HUDEP-2 (cell line): ENCODE measurements at regions not wholly inside any gene's neighbourhood (a gene's known extent, or its start where the extent isn't known, plus 50 kb on each side); places are given as distances from the start of the nearest gene placed in this dataset.
A peak's percentile ranks its signal among the peaks of the same experiment; 100 is the strongest.
"Not testable (repeated sequence)": the region's sequence is repeated elsewhere in the genome, so short reads cannot be mapped to it uniquely, and the experiment has no call there.

ENCODE experiments used
- DNase-seq, 76 experiments: peaks; one replicate each; lab custom pipeline; 2025; ENCODE audit not compliant: unreplicated experiment in 76 of 76; lab: John Stamatoyannopoulos, UW

DNA sequence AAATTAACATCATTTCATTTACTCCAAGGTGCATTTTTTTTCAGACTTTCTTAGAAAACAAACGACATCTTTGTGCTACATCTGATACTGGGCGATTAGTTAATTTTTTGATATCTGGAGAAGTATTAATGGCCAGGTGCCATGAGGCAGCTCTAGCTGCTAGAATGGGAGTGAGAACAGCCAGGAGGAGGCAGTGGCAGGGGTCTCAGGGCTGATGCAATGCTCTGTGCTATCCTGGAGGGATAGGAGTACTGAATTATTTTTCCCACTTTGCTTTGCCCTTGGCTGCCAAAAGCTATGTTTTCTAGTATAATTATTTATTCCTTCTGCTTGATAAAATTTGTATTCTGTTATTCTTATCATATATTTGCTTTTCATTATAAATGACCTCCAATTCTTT is 133.6 kb upstream of the NOX3 start:
- DNase-seq: no peak

- DNase-seq: no peak
These were observed 132.2 kb upstream of the NOX3 start for GRCh38 chr6:155587817-155588216.

DNA sequence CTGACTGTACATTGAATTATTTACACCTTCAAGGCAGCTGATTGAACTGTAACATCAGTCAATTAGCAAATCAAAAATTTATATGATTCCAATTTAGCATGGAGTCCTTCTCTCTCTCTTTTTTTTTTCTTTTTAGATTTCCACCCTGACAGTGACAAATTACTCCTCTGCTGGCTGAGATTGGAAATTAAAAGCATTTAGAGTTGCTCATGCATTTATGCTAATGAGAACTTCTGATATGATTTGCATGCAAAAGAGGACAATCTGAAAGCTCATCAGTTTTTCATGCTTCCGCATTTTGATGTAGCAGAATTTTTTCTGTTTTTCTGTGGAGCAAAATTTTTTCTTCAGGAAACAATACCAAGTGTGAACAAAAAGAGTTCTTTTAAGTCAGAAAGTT is 130.5 kb upstream of the NOX3 start:
- DNase-seq: no peak

DNA sequence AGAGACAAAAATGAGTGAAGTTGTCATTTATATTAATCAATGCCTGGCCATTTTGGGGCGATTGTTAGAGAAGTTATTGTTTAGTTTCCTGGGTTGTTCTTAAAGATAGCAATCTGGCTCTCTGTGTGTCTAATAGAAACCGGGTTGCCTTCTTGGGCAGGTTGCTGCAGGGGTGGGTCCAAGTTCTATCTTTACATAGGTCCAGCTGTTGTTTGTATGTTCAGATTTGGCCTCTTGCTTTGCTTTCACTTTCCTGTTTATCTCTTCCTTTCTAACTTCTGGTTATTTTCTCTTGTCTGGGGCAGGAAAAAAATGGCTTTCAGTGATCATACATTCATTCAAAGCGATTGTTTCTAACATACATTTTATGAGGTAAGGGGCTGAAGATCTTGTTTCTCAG is 128.4 kb upstream of the NOX3 start:
- DNase-seq: no peak

DNA sequence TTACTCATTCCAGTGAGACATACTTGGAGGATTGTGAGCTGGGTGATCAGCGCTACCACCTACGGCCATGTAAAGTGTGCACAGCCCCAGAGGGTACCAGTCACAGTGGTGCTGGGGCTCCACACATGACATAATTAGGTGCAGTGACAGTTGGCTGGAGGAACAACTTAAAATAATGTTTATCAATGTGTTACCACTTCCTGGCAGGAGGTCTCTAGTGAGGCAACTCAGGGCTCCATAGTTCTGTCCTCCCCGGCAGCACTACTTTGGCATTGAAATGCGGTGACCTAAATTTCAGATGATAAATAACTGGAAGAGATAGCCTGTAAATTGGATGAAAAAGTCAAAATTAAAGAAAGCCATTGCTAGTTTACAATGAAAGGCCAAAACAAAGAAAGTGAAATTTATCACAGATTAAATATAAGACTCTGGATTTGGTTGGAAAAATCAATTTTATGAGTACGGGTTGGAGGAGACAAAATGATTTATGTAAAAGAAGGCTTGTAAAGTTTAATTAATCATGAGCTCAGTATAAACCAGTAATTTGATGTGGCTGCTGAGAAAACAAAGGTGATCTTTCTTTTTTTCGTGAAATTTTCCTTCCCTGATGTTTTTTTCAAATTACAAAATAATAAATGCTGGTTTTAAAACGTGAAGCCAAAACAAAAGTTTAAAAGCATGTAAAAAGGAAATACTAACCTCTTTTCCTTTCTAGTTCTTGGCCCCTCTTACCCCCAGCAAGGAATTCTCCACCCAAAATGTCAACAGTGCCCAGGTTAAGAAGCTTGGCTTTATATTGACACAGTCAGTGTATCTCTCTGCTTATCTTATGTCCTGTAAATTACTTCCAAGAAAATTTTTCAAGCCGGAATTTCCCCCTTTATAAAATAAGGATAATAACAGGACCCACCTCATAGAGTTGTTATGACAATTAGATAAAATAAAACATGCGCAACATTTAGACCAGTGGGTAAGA is 126.7 kb upstream of the NOX3 start:
- DNase-seq: no peak

DNA sequence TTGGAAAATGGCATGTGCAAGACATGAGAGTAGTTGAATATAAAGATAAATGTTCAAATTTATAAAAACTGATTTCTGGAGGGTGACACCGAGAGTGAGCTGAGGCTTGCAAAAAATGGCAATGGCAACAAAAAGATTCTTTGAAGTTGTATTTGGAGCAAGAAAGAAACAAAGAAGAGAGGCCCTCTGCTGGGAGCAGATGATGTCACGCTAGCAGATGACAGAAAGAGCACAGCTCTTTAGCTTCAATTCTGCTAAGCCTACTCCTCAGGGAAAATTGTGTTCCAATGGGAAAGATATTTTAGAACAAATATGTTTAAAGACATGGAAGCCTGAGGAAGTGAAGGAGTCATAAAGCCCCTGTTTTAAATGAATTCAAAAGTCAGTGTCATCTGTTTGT is 125.3 kb upstream of the NOX3 start:
- DNase-seq: no peak

GRCh38 chr6:155578251-155578650 is 122.6 kb upstream of the NOX3 start:
- DNase-seq: no peak

GRCh38 chr6:155561966-155562364 is 106.3 kb upstream of the NOX3 start:
- DNase-seq: no peak

GRCh38 chr6:155561257-155561965 is 105.8 kb upstream of the NOX3 start:
- no peak for DNase-seq

- no peak for DNase-seq
These were observed 94.3 kb upstream of the NOX3 start for GRCh38 chr6:155549928-155550327.

GRCh38 chr6:155549028-155549798 is 93.6 kb upstream of the NOX3 start:
- no peak for DNase-seq

- DNase-seq: no peak
These were observed 92.9 kb upstream of the NOX3 start for GRCh38 chr6:155548576-155548975.

DNA sequence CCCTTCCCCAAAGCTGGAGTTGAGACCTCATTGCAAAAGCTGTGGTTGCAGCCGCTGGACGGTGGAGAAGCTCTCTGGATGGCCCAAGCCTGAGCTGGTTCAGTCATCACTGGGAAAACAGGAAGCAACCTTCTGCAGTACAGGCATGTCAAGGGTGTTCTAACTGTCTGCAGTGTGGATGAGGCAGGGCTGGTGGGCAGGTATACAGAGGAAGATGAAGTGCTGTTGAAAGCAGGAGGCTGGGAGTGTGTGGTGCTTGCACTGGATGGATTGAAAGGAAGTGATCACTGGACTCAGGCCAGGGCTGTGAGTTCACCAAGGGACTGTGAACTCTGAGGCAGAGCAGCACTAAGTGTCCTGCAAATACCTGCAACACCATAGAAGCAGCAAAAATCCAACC is 89.0 kb upstream of the NOX3 start:
- DNase-seq: no peak

- DNase-seq: no peak
These were observed 87.7 kb upstream of the NOX3 start for GRCh38 chr6:155543166-155543847.

DNA sequence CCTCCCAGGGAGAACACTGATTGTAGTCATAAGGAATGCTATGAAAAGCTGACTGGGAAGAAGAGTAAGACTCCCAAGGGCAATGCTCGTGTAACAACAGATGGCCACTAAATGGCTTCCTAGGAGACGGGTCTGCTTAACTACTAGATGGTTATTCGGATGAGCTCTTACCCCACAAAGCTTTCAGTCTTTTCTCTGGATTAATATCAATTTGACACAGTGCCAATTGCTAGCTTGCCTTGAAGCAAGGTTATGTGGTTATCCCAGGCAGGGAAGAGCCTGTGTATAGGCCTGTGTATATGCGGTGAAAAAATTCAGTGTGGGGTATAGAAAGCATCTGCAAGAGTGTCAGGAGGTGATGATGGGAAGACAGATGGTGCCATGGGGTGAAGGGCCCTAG is 86.4 kb upstream of the NOX3 start:
- no peak for DNase-seq

GRCh38 chr6:155538708-155539390 is 83.2 kb upstream of the NOX3 start:
- no peak for DNase-seq

GRCh38 chr6:155534678-155535077 is 79.0 kb upstream of the NOX3 start:
- DNase-seq: no peak

GRCh38 chr6:155530219-155530834 is 74.7 kb upstream of the NOX3 start:
- DNase-seq: peak in 5 of 76 experiments; percentile 6 to 28 (median 10)

DNA sequence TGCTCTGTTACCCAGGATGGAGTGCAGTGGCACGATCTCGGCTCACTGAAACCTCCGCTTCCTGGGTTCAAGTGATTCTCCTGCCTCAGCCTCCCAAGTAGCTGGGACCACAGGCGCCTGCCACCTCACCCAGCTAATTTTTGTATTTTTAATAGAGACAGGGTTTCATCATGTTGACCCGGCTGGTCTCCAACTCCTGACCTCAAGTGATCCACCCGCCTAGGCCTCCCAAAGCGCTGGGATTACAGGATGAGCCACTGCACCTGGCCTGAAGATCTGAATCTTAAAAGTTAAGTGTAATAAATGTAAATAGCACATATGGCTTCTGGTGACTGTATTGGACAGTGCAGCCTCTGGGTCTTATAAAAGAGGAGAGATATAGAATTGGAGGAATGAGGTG is 74.2 kb upstream of the NOX3 start:
- not testable (repeated sequence) for DNase-seq
